Activated CD8-positive, alpha-beta T cell treated with anti-CD3 and anti-CD28 coated beads, Interleukin-2, amount 10 ng/mL, durations not matched to agents 7 days and 5 days (primary cell): ENCODE measurements at regions not wholly inside any gene's neighbourhood (a gene's known extent, or its start where the extent isn't known, plus 50 kb on each side); places are given as distances from the start of the nearest gene placed in this dataset.

ENCODE experiments used
- ATAC-seq: fragments of 150-1000 bp; cut with Tn5 transposase; one replicate; pipeline ENCODE4 v1.10.0; 2021; ENCODE audit warnings: moderate library complexity
- CTCF ChIA-PET: fragments of 350-600 bp; sonication (Branson Sonifier 250); formaldehyde crosslinking; loops from one replicate; lab custom pipeline; 2021; ENCODE audit warnings: antibody characterized with exemption; lab: Charles Lee
- POLR2A ChIA-PET: fragments of 350-600 bp; sonication (Branson Sonifier 250); formaldehyde crosslinking; loops from one replicate; lab custom pipeline; 2021; ENCODE audit warnings: antibody characterized with exemption; lab: Charles Lee
- DNase-seq: peaks from one replicate; pipeline ENCODE4 v3.0.0-alpha.2; 2020
- H3K27ac Mint-ChIP-seq: one replicate; pipeline ENCODE4 v1.8.0; 2021; ENCODE audit warnings: mild to moderate bottlenecking, mixed read lengths
- H3K27me3 Mint-ChIP-seq: one replicate; pipeline ENCODE4 v1.8.0; 2021; ENCODE audit warnings: low read depth, mixed read lengths
- H3K36me3 Mint-ChIP-seq: one replicate; pipeline ENCODE4 v1.8.0; 2021; ENCODE audit warnings: low read depth, mixed read lengths
- H3K4me1 Mint-ChIP-seq: one replicate; pipeline ENCODE4 v1.8.0; 2021; ENCODE audit warnings: low read depth, mixed read lengths
- H3K4me3 Mint-ChIP-seq: one replicate; pipeline ENCODE4 v1.8.0; 2021; ENCODE audit warnings: mild to moderate bottlenecking, mixed read lengths
- H3K9me3 Mint-ChIP-seq: one replicate; pipeline ENCODE4 v1.8.0; 2022; ENCODE audit warnings: mixed read lengths; ENCODE audit not compliant: insufficient read depth

- no peak overlapping the region for H3K27ac Mint-ChIP-seq
- H3K4me3 Mint-ChIP-seq: no peak overlapping the region
- no peaks in the 10 kb centered on the region for H3K36me3 Mint-ChIP-seq
- H3K27me3 Mint-ChIP-seq: no peaks in the 10 kb centered on the region
- H3K4me1 Mint-ChIP-seq: no peaks in the 10 kb centered on the region
- POLR2A ChIA-PET: no interaction called here
- CTCF ChIA-PET: no interaction called here
- no peak for DNase-seq
- H3K9me3 Mint-ChIP-seq: no peaks in the 10 kb centered on the region
- no peak for ATAC-seq
Measured at GRCh38 chr20:10132387-10132786, 86.2 kb upstream of the SNAP25 start.

GRCh38 chr20:10133532-10133931, 85.1 kb upstream of the SNAP25 start:
- H3K4me1 Mint-ChIP-seq: no peaks in the 10 kb centered on the region

GRCh38 chr20:10134176-10134575, 84.5 kb upstream of the SNAP25 start:
- H3K36me3 Mint-ChIP-seq: no peaks in the 10 kb centered on the region
- ChIA-PET POLR2A (no interaction called here), CTCF (no interaction called here)
- ATAC-seq (no peak), DNase-seq (no peak)
- no peaks in the 10 kb centered on the region for H3K9me3 Mint-ChIP-seq
- no peaks in the 10 kb centered on the region for H3K27me3 Mint-ChIP-seq
- no peak overlapping the region for H3K27ac Mint-ChIP-seq
- no peak overlapping the region for H3K4me3 Mint-ChIP-seq
- H3K4me1 Mint-ChIP-seq: no peaks in the 10 kb centered on the region

More at GRCh38 chr20:10133532-10133931, 85.1 kb upstream of the SNAP25 start:
- Mint-ChIP-seq H3K36me3 (no peaks in the 10 kb centered on the region), H3K27me3 (no peaks in the 10 kb centered on the region), H3K9me3 (no peaks in the 10 kb centered on the region), H3K27ac (no peak overlapping the region), H3K4me3 (no peak overlapping the region)
- ChIA-PET POLR2A (no interaction called here), CTCF (no interaction called here)
- DNase-seq (no peak), ATAC-seq (no peak)

GRCh38 chr20:10135438-10135837, 83.2 kb upstream of the SNAP25 start:
- no peak overlapping the region for H3K4me3 Mint-ChIP-seq

DNA sequence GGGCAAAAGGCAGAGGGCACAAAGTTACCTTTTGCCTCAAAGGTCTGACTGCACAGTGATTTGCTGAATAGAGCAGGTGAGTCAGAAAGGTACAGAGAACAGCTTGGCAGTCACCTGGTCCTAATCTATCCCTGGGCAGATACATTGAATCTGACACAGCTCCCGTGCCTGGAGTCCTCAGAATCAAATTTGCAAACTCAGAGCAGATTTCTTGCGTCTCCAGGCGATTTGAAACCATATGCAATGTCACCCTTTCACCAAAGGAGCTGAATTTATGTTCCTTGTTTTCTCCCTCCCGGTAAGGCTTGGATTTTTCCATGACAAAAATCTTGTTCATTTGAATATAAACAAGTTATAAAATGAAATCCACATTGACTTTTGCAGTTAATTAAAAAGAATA, 81.6 kb upstream of the SNAP25 start:
- no peaks in the 10 kb centered on the region for H3K4me1 Mint-ChIP-seq
- no peaks in the 10 kb centered on the region for H3K36me3 Mint-ChIP-seq
- CTCF ChIA-PET: no interaction called here
- POLR2A ChIA-PET: no interaction called here
- H3K9me3 Mint-ChIP-seq: no peaks in the 10 kb centered on the region
- no peak overlapping the region for H3K27ac Mint-ChIP-seq
- no peak for DNase-seq
- no peaks in the 10 kb centered on the region for H3K27me3 Mint-ChIP-seq
- H3K4me3 Mint-ChIP-seq: no peak overlapping the region
- no peak for ATAC-seq

More at GRCh38 chr20:10135438-10135837, 83.2 kb upstream of the SNAP25 start:
- Mint-ChIP-seq H3K4me1 (no peaks in the 10 kb centered on the region), H3K27me3 (no peaks in the 10 kb centered on the region), H3K9me3 (no peaks in the 10 kb centered on the region), H3K27ac (no peak overlapping the region), H3K36me3 (no peaks in the 10 kb centered on the region)
- DNase-seq (no peak), ATAC-seq (no peak)
- CTCF ChIA-PET: no interaction called here
- POLR2A ChIA-PET: no interaction called here

DNA sequence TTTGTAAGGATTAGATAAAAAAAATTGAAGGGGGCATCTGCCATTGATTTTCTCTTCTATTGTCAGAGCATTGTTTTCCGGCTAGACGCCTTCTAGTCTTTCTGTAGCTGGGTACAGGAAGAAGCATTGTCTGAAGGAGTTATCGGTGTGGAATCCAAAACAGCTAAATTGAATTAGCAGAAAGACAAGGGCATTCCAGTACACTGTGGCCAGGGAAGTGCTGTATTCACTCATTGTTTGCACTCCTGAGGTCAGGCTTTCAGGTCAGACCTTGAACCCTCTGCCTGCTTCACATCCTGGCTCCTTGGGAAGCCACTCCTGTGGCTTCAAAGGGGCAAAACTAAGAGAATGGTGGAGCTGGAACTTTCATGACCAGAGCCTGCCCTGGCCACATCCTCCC, 81.1 kb upstream of the SNAP25 start:
- CTCF ChIA-PET: no interaction called here
- H3K36me3 Mint-ChIP-seq: no peaks in the 10 kb centered on the region

DNA sequence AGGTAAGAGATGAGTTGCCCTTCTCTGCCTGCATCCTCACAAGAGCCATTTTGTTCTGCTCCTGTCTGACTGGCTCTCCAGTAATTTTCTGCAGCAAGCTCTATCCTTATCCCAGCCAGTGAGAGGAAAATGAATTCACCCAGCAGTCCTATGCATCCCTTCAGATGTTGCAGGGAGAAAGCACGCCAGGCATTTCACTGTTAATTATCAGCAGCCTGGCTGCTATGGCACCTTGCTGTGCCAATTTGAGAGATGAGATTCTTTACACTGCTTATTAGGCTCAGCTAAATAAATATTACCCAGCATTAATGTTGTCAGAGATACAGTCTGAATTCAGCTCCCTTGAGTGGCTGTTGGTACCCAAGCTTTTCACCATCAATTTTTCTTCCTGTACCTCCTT, 61.1 kb upstream of the SNAP25 start:
- DNase-seq (no peak), ATAC-seq (no peak)
- Mint-ChIP-seq H3K4me3 (no peak overlapping the region), H3K27me3 (no peaks in the 10 kb centered on the region), H3K27ac (no peak overlapping the region), H3K36me3 (no peaks in the 10 kb centered on the region), H3K9me3 (no peaks in the 10 kb centered on the region), H3K4me1 (no peaks in the 10 kb centered on the region)
- ChIA-PET CTCF (no interaction called here), POLR2A (interaction anchor here (0.6 kb wide), 1 partner anchor 301 kb away, joined by 3 read pairs; no protein-coding TSS in a partner anchor)

More for the DNA sequence above, 81.1 kb upstream of the SNAP25 start:
- Mint-ChIP-seq H3K9me3 (no peaks in the 10 kb centered on the region), H3K4me1 (no peaks in the 10 kb centered on the region), H3K4me3 (no peak overlapping the region), H3K27me3 (no peaks in the 10 kb centered on the region), H3K27ac (no peak overlapping the region)
- DNase-seq (no peak), ATAC-seq (no peak)
- POLR2A ChIA-PET: no interaction called here

GRCh38 chr20:10167040-10167439, 51.6 kb upstream of the SNAP25 start:
- peaks cover 5% of the 10 kb centered on the region for H3K27me3 Mint-ChIP-seq
- POLR2A ChIA-PET: no interaction called here
- no peak for ATAC-seq
- H3K36me3 Mint-ChIP-seq: no peaks in the 10 kb centered on the region
- no peaks in the 10 kb centered on the region for H3K4me1 Mint-ChIP-seq
- DNase-seq: no peak
- no peaks in the 10 kb centered on the region for H3K9me3 Mint-ChIP-seq
- CTCF ChIA-PET: no interaction called here
- no peak overlapping the region for H3K4me3 Mint-ChIP-seq
- no peak overlapping the region for H3K27ac Mint-ChIP-seq

DNA sequence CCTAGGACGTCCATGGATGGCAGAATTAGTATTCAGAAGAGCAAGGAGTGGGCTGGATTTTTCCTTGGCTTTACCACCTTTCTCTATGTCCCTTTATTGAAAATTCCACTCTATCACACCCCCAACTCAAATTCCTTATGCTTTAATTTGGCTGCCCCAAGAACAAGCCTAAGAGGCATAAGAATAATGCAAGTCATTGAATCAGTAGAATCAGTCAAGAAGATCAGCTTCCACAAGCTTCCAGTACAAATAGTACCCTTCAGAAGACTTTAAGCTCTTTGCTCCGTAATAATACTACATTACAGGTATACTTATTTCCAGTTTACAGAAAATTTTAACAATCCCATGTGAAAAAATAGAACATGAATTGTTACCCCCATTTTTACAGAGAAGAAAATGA, 51.0 kb upstream of the SNAP25 start:
- CTCF ChIA-PET: no interaction called here
- H3K27ac Mint-ChIP-seq: no peak overlapping the region
- peaks cover 10% of the 10 kb centered on the region for H3K27me3 Mint-ChIP-seq
- H3K4me3 Mint-ChIP-seq: no peak overlapping the region
- H3K4me1 Mint-ChIP-seq: no peaks in the 10 kb centered on the region
- H3K9me3 Mint-ChIP-seq: no peaks in the 10 kb centered on the region
- POLR2A ChIA-PET: no interaction called here
- no peak for DNase-seq
- H3K36me3 Mint-ChIP-seq: no peaks in the 10 kb centered on the region
- no peak for ATAC-seq
